ENCODE measurements at regions not wholly inside any gene's neighbourhood (a gene's known extent, or its start where the extent isn't known, plus 50 kb on each side); places are given as distances from the start of the nearest gene placed in this dataset.

GRCh38 chrX:26511589-26512363, 295.8 kb downstream of the MAGEB5 start:
- no peak for TF ChIP-seq CTCF (IDR thresholded peaks at IDR 0.05)
- TF ChIP-seq EP300 (IDR thresholded peaks at IDR 0.05), result no peak
- no peak for TF ChIP-seq POLR2A (IDR thresholded peaks at IDR 0.05)
